ENCODE measurements at regions not wholly inside any gene's neighbourhood (a gene's known extent, or its start where the extent isn't known, plus 50 kb on each side); places are given as distances from the start of the nearest gene placed in this dataset.
"Not testable (repeated sequence)": the region's sequence is repeated elsewhere in the genome, so short reads cannot be mapped to it uniquely, and the experiment has no call there.

DNA sequence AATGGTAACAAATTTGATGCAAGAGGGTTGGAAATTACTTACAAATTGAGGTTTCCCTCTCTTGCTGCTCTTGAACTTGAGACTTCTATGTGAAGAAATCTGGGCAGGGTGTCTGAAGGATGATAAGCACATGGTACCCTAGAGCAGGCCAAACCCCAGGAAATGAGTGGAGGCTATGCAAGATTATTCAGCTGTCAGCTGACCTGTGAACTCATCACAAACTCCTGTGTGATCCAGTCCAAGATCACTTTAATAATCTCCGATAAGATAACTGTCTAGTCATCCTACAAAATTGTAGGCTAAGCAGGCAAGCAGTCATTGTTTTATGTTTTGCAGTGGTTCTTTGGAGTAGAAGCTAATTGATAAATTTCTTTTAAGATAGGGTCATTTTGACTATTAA lies 213.1 kb downstream of the BTBD3 start:
- no peak for DNase-seq

- no peak for DNase-seq
These were observed 215.9 kb downstream of the BTBD3 start for GRCh38 chr20:12133553-12133952.

- not testable (repeated sequence) for DNase-seq
These were observed 228.3 kb downstream of the BTBD3 start for GRCh38 chr20:12145951-12146350.

GRCh38 chr20:12152996-12153395 lies 235.3 kb downstream of the BTBD3 start:
- no peak for DNase-seq

DNA sequence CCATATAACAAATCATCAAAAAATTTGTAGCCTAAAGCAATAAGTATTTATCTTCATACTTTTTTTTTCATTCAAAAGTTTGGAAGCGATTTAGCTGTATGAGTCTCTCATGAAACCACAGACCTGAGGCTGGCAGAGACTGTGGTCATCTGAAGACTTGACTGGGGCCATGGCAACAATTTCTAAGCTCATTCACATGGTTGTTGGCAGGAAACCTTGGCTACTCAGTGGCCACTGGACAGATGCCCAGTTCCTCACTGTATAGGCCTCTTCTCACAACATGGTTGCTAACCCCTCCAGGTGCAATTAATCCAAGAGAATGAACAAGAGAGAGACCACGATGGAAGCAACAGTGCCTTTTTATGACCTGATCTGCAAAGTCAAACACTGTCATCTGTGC lies 235.9 kb downstream of the BTBD3 start:
- DNase-seq, result no peak

DNA sequence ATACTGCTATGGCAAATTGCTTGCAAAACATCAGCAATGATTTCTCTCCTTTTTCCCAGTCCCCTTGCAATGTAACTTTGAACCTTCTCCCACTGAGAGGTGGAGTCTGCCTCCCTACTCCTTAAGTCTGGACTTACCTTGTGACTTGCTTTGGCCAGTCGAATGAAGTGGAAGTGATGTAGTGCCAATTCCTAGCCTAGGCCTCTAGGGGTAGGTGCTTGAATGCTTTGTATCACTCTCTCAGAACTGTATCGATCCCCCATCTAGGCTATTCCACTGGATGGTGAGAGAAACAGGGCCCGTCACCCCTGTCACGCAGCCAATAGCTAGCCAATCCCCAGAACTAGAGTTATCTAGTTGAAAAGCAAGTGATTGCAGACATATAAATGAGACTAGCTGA lies 238.6 kb downstream of the BTBD3 start:
- DNase-seq, result no peak

DNA sequence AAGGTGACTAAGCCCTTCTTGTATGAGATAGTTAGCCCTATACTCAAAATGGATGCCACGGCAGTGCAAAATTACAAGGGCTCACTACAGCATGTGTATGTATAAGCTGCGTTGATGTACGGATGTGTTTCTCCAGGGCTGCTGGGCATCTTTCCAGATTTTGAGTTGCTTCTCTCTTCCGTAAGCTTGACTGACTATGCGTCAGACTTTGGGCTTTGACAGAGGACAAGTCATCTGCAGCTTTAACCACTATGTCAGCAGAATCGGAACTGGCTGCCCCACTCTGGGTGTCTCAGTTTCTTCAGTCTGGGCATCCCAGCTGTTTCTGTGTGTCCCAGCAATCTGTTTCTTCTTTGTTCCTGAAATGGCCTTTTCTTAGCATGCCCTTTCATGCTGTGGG lies 241.6 kb downstream of the BTBD3 start:
- no peak for DNase-seq

- no peak for DNase-seq
These were observed 244.0 kb downstream of the BTBD3 start for GRCh38 chr20:12161734-12162133.

DNA sequence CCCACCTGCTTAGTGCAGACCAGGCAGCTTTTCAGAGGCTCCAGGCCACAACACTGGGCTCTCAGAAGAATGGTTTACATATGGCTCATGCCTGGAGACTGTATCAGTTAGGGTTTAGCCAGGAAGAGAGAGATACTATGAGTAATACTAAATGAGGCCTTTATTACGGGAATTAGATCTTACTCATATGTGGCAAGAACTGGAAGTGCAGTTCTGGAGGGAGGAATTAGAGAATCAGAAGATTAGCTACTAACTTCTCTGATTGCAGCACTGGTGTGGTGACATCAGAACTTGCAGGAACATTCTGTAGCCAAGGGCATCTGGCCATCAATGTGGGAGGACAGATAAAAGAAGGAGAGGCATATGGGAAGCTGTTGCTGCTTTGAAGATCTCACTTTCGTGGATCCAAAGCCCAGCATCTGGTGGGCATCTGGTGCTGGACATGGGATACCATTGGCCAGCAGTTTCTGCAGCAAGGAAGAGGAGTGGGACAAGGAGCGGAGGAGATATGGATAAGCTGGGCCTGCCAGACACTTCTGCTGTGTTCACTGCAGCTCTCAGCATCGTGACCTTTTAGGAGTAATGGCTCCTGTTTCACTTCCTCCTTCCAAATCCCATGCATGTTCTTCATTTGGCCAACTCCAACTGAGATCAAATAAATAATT lies 248.5 kb downstream of the BTBD3 start:
- no peak for DNase-seq

GRCh38 chr20:12170406-12170805 lies 252.7 kb downstream of the BTBD3 start:
- no peak for DNase-seq

- peak; percentile 42 for DNase-seq
These were observed 254.3 kb downstream of the BTBD3 start for GRCh38 chr20:12171923-12172524.

DNA sequence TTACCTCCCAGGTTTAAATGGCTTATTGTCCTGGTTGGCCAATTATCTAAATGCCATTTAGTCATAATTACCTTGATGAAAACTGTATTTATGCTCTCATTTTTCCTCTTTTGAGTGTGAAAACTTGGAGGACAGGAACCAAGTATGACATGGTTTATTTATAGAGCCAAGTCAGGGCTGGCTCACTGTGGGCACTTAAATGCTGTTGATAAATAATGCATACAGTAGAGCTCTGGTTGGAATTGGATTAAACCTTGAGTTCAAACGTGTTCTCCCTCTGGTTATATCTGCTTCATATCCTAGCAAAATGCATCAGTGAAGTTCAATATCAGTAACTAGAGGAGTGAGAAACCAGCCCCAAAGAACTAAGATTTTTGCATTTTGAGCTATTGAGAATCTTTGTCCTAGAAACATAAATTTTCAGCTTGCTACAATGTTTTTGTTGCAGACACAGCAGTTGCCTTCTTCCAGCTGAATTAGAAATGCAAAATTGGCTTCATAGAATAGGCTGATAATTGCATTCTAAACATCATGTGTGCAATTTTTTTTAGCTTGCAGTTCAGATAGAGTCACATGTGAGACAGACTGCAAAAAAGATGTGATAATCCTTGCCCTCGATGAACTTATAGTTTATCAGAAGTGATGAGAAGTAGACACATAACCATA lies 255.8 kb downstream of the BTBD3 start:
- peak; percentile 53 for DNase-seq

DNA sequence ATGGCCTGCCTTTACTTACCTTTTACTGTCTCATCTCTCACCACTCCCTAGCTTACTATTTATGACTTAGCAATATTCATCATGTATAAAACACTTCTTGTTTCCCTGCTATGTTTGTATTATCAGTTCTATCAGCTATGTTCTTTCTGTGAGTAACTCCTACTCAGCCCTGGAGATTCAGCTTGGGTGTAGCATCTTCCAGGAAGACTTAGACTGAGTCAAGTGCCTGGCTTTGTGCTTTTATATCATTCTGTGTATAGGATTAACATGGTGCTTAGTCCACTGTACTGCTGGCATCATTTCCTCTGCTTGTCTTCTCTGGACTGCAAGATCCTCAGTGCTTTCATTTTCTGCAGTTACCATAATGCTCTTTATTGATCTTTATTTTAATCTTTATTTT lies 257.8 kb downstream of the BTBD3 start:
- DNase-seq, result no peak

DNA sequence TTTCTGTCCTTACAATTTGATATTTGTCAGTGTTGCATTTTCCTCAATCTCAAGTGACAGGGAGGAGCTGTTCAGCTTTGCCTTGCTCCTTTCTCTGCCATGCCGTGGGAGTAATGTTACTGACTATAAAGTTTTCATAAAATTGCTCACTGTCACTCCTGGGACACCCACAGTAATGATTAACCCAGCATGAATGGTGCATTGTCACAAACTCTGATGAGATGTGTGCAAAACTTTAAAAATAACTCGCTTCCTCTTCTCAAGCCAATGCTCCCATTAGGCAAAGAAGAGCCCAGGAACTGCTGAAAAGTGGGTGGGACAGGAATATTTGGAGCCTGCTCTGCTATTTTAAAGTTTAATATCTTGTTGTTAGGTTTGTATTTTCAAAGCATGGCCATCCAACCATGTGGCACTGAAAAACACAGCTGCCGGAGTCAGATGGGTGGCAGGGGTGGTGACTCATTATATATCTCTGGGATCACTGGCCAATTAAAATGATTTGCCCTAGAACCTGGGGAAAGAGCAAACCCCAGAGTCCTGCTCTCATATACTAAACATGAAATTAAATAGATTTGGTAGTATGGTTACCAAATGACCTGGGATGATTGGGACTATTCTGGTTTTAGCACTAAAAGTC lies 260.1 kb downstream of the BTBD3 start:
- DNase-seq, result no peak

GRCh38 chr20:12179692-12180091 lies 262.0 kb downstream of the BTBD3 start:
- peak; percentile 75 for DNase-seq

DNA sequence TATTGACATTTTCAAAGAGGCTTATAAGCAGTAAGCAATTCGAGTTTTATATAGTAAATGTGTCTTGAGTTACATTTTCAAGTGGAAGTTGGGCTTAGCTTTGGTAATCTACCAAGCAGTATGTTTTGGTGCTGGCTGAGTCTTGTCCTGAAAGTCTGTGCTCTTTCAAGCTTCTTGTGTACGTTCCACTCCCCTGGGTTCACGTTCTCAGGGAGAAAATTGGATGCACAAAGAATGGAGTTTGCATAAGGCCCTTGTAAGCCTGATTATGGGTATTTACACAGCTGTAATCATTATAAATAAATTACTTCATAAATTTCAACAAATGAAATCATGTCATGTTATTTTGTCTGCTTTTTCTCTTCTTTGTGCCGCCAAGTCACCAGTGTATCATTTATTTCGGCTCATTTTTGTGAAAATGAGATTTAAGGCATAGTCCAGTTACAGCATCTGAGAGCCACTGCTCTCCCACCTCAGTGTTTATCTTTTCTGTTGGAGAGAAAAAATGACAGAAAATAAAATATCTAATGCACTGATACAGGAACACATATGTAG lies 262.5 kb downstream of the BTBD3 start:
- peak; percentile 84 for DNase-seq

DNA sequence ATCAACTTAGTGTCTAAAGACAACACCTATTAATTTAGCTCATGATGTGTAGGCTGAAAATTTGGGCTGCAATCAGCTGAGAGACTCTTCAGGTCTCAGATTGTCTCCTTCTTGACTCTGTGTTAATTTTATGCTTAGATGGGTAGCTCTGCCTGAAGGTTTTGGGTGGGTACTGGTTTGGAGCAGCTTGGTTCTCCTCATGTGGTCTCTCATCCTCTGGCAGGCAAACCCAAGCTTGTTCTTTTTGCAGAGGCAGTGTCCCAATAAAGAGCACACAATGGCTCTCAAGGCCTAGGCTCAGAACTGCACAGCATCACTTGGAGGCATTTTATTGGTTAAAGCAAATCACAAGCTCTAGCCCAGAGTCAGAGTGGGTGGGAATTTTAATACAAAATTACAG lies 280.6 kb downstream of the BTBD3 start:
- DNase-seq, result no peak

DNA sequence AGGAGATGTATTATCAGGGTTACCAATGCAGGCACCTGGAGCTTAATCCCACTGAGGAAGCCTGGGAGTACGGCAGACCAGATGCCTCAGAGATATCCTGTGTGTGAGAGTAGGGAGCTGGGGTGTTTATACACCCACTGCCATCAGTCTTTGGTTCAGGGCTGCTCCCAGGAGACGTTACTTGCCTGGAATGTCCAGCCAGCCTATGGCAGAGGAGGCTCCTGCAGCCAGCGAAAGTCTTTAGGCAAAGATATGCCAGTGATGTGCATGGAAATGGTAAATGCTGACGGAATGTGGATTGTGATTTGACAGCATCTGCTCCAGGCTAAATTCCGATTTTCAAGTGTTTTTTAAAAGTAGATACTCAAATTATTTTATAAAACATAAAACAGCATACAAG lies 282.0 kb downstream of the BTBD3 start:
- DNase-seq, result no peak

GRCh38 chr20:12201289-12201991 lies 283.7 kb downstream of the BTBD3 start:
- no peak for DNase-seq

- no peak for DNase-seq
These were observed 285.7 kb downstream of the BTBD3 start for GRCh38 chr20:12203399-12203798.

GRCh38 chr20:12203981-12204380 lies 286.3 kb downstream of the BTBD3 start:
- no peak for DNase-seq

DNA sequence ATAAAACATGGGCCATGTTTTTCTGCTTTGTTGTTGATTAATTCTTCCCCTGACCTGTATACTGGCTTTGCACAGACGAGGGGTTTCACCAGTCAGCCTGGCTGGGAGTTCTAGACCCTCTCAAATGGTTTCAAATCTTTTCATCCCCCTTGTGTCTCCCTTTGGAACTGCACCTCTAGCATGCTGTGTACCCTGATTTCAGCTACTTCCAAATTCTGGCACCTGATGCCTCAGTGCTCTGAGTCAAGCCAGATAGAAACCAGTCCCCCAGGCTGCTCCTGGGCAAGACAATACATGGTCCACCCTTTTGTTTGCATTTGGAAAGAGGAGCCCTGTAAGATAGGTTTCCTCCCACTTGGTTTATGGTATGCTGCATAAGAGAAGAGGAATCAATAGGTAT lies 290.2 kb downstream of the BTBD3 start:
- DNase-seq, result no peak

DNA sequence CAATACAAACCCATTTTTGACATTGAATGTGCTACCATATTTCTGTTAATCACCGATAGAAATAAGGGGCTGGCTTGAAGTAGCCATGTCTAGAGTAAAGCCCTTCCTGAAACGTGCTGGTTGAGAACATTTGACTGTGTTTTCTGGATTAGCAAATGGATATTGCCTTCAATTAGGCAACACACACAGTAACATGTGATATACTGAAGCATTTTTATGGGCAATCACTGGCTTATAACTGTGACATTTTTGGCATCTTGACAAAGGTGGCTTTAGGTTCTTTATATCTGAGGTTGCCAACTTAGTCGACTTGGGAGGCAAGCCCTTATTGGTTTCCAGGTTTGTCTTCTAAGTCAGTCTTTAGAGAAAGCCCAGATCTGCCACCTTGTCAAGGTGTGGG lies 292.9 kb downstream of the BTBD3 start:
- DNase-seq, result no peak

All from NCI-H1436 treated with DMSO at 0.1 percent for 48 hours (cell line).